K562 (cell line): ENCODE measurements at regions not wholly inside any gene's neighbourhood (a gene's known extent, or its start where the extent isn't known, plus 50 kb on each side); places are given as distances from the start of the nearest gene placed in this dataset.
A peak's percentile ranks its signal among the peaks of the same experiment; 100 is the strongest.

Source experiments
- CREB3L1 ChIP-seq: fragments of 450-650 bp; IDR thresholded peaks from 2 replicates; pipeline ENCODE4 v1.6.1; 2014; ENCODE audit warnings: low read depth, mild to moderate bottlenecking, moderate library complexity, borderline replicate concordance
- DDX20 ChIP-seq: fragments of 450-650 bp; IDR thresholded peaks from 2 replicates; pipeline ENCODE4 v1.6.1; 2016; ENCODE audit warnings: missing genetic modification characterization, low read depth, mild to moderate bottlenecking, missing compliant biosample characterization, moderate library complexity
- E2F3 ChIP-seq: fragments of 250-450 bp; sonication (Bioruptor Pico); IDR thresholded peaks from 2 replicates; pipeline ENCODE4 v1.4.0; 2020; ENCODE audit warnings: mild to moderate bottlenecking
- ESRRB ChIP-seq: fragments of 250-450 bp; sonication (Bioruptor Pico); IDR thresholded peaks from 2 replicates; pipeline ENCODE4 v1.5.0; 2020; ENCODE audit warnings: mild to moderate bottlenecking, moderate library complexity, borderline replicate concordance
- HDAC3 ChIP-seq: fragments of 450-650 bp; IDR thresholded peaks from 2 replicates; pipeline ENCODE4 v1.6.1; 2018; ENCODE audit warnings: borderline replicate concordance, mild to moderate bottlenecking, moderate library complexity; ENCODE audit not compliant: partially characterized antibody
- HNRNPLL ChIP-seq: fragments of 200-400 bp; formaldehyde crosslinking; IDR thresholded peaks from 2 replicates; pipeline ENCODE4 v1.6.1; 2017; ENCODE audit warnings: low read length, low read depth, mild to moderate bottlenecking; ENCODE audit not compliant: poor library complexity, severe bottlenecking
- NCOR1 ChIP-seq: fragments of 450-650 bp; IDR thresholded peaks from 2 replicates; pipeline ENCODE4 v1.6.1; 2016; ENCODE audit warnings: mild to moderate bottlenecking, moderate library complexity
- PML ChIP-seq: IDR thresholded peaks from 2 replicates; pipeline ENCODE4 v1.6.1; 2012; ENCODE audit warnings: low read length, inconsistent platforms
- RCOR1 ChIP-seq, 2 experiments: IDR thresholded peaks; 2 replicates each; pipeline ENCODE4 v1.6.1; 2012; ENCODE audit warnings: low read depth in 2 of 2, low read length in 2 of 2, borderline replicate concordance in 1 of 2, improper control_type of control experiment in 1 of 2
- SIN3A ChIP-seq, 2 experiments: fragments of 150-350 bp in 1 of 2; IDR thresholded peaks; 2 replicates each; pipeline ENCODE4 v1.6.1; 2011 to 2016; ENCODE audit warnings: borderline replicate concordance in 2 of 2, low read depth in 2 of 2, low read length in 2 of 2, mild to moderate bottlenecking in 2 of 2, moderate library complexity in 2 of 2; ENCODE audit not compliant: control insufficient read depth in 1 of 2
- YY1 ChIP-seq, 3 experiments: IDR thresholded peaks; 2 replicates each; pipeline ENCODE4 v1.6.1; 2011; ENCODE audit warnings: low read length in 2 of 3, mild to moderate bottlenecking in 2 of 3, moderate library complexity in 2 of 3, borderline replicate concordance in 1 of 3, control low read depth in 1 of 3, low read depth in 1 of 3; ENCODE audit not compliant: insufficient read depth in 3 of 3, insufficient replicate concordance in 2 of 3, control insufficient read depth in 1 of 3, insufficient read length in 1 of 3; ENCODE audit errors: extremely low read depth in 1 of 3
- ZFP91 ChIP-seq: sonication (generic); formaldehyde crosslinking; IDR thresholded peaks from 2 replicates; pipeline ENCODE4 v1.8.0; 2022; ENCODE audit warnings: mild to moderate bottlenecking, missing genetic modification reagents
- ZNF184 ChIP-seq: sonication (generic); formaldehyde crosslinking; IDR thresholded peaks from 2 replicates; pipeline ENCODE4 v1.5.0; 2020; ENCODE audit warnings: missing genetic modification reagents
- ZNF507 ChIP-seq: conservative IDR thresholded peaks from 2 replicates; pipeline ENCODE4 v1.6.1; 2017; ENCODE audit warnings: missing genetic modification characterization, missing compliant biosample characterization
- ZNF584 ChIP-seq: fragments of 200-800 bp; sonication (Bioruptor generic); IDR thresholded peaks from 2 replicates; pipeline ENCODE4 v1.6.1; 2016; ENCODE audit warnings: low read depth, mild to moderate bottlenecking, missing genetic modification characterization, missing compliant biosample characterization
- ZNF639 ChIP-seq, 2 experiments: fragments of 200-800 bp in 1 of 2; sonication (Bioruptor generic) in 1 of 2; sonication (generic) in 1 of 2; formaldehyde crosslinking in 1 of 2; IDR thresholded peaks in 1 of 2; conservative IDR thresholded peaks in 1 of 2; 2 replicates each; pipeline versions ENCODE4 v1.5.0 to v1.6.1; 2016 to 2020; ENCODE audit warnings: missing compliant biosample characterization in 1 of 2, missing genetic modification characterization in 1 of 2, missing genetic modification reagents in 1 of 2
- TF ChIP-seq, protein P1 (sequence below): sonication (generic); formaldehyde crosslinking; IDR thresholded peaks from 2 replicates; pipeline ENCODE4 v1.8.0; 2022; ENCODE audit warnings: missing genetic modification reagents, mild to moderate bottlenecking, borderline replicate concordance
- TF ChIP-seq, protein P2 (sequence below): fragments of 250-450 bp; sonication (Bioruptor Pico); IDR thresholded peaks from 2 replicates; pipeline ENCODE4 v1.5.0; 2021

- TF ChIP-seq ZFP91, result no peak
- no peak for TF ChIP-seq SIN3A (IDR thresholded peaks at IDR 0.05; ENCODE audit: borderline replicate concordance in 2 of 2, control insufficient read depth in 1 of 2, low read depth in 2 of 2, low read length in 2 of 2)
- TF ChIP-seq ZNF507 (tag), result no peak
- TF ChIP-seq HDAC3, result no peak
- TF ChIP-seq NCOR1, result no peak
- TF ChIP-seq DDX20 (tag), result no peak
- no peak for TF ChIP-seq ESRRB (CRISPR knock-in tag)
- TF ChIP-seq PML, result peak; percentile 34; the same call in 1 of the 2 replicates
- no peak for TF ChIP-seq E2F3 (CRISPR knock-in tag)
- TF ChIP-seq, protein P1, sequence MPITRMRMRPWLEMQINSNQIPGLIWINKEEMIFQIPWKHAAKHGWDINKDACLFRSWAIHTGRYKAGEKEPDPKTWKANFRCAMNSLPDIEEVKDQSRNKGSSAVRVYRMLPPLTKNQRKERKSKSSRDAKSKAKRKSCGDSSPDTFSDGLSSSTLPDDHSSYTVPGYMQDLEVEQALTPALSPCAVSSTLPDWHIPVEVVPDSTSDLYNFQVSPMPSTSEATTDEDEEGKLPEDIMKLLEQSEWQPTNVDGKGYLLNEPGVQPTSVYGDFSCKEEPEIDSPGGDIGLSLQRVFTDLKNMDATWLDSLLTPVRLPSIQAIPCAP, result no peak
- TF ChIP-seq RCOR1 (IDR thresholded peaks at IDR 0.05; ENCODE audit: borderline replicate concordance in 1 of 2, low read depth in 2 of 2, low read length in 2 of 2), result no peak
- no peak for TF ChIP-seq ZNF184 (CRISPR knock-in tag)
- TF ChIP-seq YY1 (IDR thresholded peaks at IDR 0.05; ENCODE audit: borderline replicate concordance in 1 of 3, control insufficient read depth in 1 of 3, extremely low read depth in 1 of 3, insufficient read depth in 3 of 3, insufficient read length in 1 of 3, insufficient replicate concordance in 2 of 3, low read depth in 1 of 3, low read length in 2 of 3), result peak in 2 of 3 experiments; percentile 11 to 26
- TF ChIP-seq HNRNPLL, result no peak
- TF ChIP-seq ZNF639 (CRISPR knock-in tag; conservative IDR thresholded peaks at IDR 0.05 in 1 of 2, IDR thresholded peaks at IDR 0.05 in 1 of 2), result peak in 1 of 2 experiments; percentile 66; a peak in 1 of 4 replicates
- no peak for TF ChIP-seq CREB3L1
- TF ChIP-seq, protein P2, sequence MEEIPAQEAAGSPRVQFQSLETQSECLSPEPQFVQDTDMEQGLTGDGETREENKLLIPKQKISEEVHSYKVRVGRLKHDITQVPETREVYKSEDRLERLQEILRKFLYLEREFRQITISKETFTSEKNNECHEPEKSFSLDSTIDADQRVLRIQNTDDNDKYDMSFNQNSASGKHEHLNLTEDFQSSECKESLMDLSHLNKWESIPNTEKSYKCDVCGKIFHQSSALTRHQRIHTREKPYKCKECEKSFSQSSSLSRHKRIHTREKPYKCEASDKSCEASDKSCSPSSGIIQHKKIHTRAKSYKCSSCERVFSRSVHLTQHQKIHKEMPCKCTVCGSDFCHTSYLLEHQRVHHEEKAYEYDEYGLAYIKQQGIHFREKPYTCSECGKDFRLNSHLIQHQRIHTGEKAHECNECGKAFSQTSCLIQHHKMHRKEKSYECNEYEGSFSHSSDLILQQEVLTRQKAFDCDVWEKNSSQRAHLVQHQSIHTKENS (CRISPR knock-in tag), result no peak
- no peak for TF ChIP-seq ZNF584 (CRISPR knock-in tag)
These were observed 234.9 kb upstream of the MCHR2 start (continued) for GRCh38 chr6:100228834-100229441.
